ENCODE measurements at regions not wholly inside any gene's neighbourhood (a gene's known extent, or its start where the extent isn't known, plus 50 kb on each side); places are given as distances from the start of the nearest gene placed in this dataset.

- DNase-seq (ENCODE audit: insufficient read length, low spot score), result no peak
- FAIRE-seq, result no peak
- no peak for TF ChIP-seq CTCF (IDR thresholded peaks at IDR 0.05; ENCODE audit: insufficient read depth, missing control alignments)
These were observed 1226.6 kb downstream of the PCDH9 start for GRCh38 chr13:66003558-66003957.

GRCh38 chr13:66001140-66001539 is 1229.0 kb downstream of the PCDH9 start:
- no peak for DNase-seq (ENCODE audit: insufficient read length, low spot score)
- no peak for TF ChIP-seq CTCF (IDR thresholded peaks at IDR 0.05; ENCODE audit: insufficient read depth, missing control alignments)
- FAIRE-seq, result no peak

GRCh38 chr13:65999411-65999810 is 1230.7 kb downstream of the PCDH9 start:
- no peak for DNase-seq (ENCODE audit: insufficient read length, low spot score)
- FAIRE-seq, result no peak
- no peak for TF ChIP-seq CTCF (IDR thresholded peaks at IDR 0.05; ENCODE audit: insufficient read depth, missing control alignments)

GRCh38 chr13:65990684-65991083 is 1239.5 kb downstream of the PCDH9 start:
- DNase-seq (ENCODE audit: insufficient read length, low spot score), result no peak
- TF ChIP-seq CTCF (IDR thresholded peaks at IDR 0.05; ENCODE audit: insufficient read depth, missing control alignments), result no peak
- FAIRE-seq, result no peak

GRCh38 chr13:65985612-65986011 is 1244.5 kb downstream of the PCDH9 start:
- FAIRE-seq (no peak), DNase-seq (ENCODE audit: insufficient read length, low spot score) (no peak)
- TF ChIP-seq CTCF (IDR thresholded peaks at IDR 0.05; ENCODE audit: insufficient read depth, missing control alignments), result no peak

- no peak for TF ChIP-seq CTCF (IDR thresholded peaks at IDR 0.05; ENCODE audit: insufficient read depth, missing control alignments)
These were observed 1252.6 kb downstream of the PCDH9 start for GRCh38 chr13:65977525-65977924.

GRCh38 chr13:65971541-65971940 is 1258.6 kb downstream of the PCDH9 start:
- FAIRE-seq, result no peak
- no peak for TF ChIP-seq CTCF (IDR thresholded peaks at IDR 0.05; ENCODE audit: insufficient read depth, missing control alignments)
- no peak for DNase-seq (ENCODE audit: insufficient read length, low spot score)

More at GRCh38 chr13:65977525-65977924, 1252.6 kb downstream of the PCDH9 start:
- no peak for FAIRE-seq
- DNase-seq (ENCODE audit: insufficient read length, low spot score), result no peak
